Lower leg skin (tissue), 3 donors: ENCODE measurements at regions not wholly inside any gene's neighbourhood (a gene's known extent, or its start where the extent isn't known, plus 50 kb on each side); places are given as distances from the start of the nearest gene placed in this dataset.

ENCODE experiments used
- POLR2A ChIP-seq, 2 donors: fragments of 450-650 bp; IDR thresholded peaks; one replicate each; pipeline ENCODE4 v1.6.1; 2016 to 2017; ENCODE audit warnings: antibody characterized with exemption in 2 of 2, mild to moderate bottlenecking in 1 of 2, moderate library complexity in 1 of 2
- TF ChIP-seq, protein P1 (sequence below), 3 donors: fragments of 450-650 bp; IDR thresholded peaks; one replicate each; pipeline ENCODE4 v1.5.1; 2016; ENCODE audit warnings: antibody characterized with exemption in 3 of 3, mild to moderate bottlenecking in 3 of 3, moderate library complexity in 2 of 3

DNA sequence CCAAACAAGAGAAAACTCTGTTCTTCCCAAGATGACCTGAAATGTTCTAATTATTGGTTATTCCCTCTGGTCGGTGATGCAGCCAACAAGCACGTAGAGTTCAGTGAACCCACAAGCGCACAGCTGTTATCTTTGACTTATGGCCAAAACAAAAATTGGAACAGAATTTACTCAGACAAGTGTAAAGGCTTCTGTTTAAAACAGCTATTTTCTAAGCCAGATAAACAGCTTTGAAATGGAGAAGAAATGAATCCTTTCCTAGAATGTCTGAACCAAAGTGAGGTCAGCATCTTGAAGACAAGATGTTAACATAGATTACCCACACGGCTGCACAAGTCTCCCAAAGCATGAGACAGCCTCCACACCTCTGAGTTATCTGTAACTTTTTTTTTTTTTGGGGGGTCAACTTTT is 669.2 kb downstream of the DIAPH3 start:
- TF ChIP-seq, protein P1, sequence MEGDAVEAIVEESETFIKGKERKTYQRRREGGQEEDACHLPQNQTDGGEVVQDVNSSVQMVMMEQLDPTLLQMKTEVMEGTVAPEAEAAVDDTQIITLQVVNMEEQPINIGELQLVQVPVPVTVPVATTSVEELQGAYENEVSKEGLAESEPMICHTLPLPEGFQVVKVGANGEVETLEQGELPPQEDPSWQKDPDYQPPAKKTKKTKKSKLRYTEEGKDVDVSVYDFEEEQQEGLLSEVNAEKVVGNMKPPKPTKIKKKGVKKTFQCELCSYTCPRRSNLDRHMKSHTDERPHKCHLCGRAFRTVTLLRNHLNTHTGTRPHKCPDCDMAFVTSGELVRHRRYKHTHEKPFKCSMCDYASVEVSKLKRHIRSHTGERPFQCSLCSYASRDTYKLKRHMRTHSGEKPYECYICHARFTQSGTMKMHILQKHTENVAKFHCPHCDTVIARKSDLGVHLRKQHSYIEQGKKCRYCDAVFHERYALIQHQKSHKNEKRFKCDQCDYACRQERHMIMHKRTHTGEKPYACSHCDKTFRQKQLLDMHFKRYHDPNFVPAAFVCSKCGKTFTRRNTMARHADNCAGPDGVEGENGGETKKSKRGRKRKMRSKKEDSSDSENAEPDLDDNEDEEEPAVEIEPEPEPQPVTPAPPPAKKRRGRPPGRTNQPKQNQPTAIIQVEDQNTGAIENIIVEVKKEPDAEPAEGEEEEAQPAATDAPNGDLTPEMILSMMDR (IDR thresholded peaks at IDR 0.05) = no peak
- TF ChIP-seq POLR2A (IDR thresholded peaks at IDR 0.05) = no peak
